Stomach smooth muscle (tissue), 2 donors: ENCODE measurements at regions not wholly inside any gene's neighbourhood (a gene's known extent, or its start where the extent isn't known, plus 50 kb on each side); places are given as distances from the start of the nearest gene placed in this dataset.
"Not testable (repeated sequence)": the region's sequence is repeated elsewhere in the genome, so short reads cannot be mapped to it uniquely, and the experiment has no call there.

ENCODE experiments used
- H3K27ac ChIP-seq: one replicate; pipeline ENCODE4 v1.7.0; 2013; ENCODE audit warnings: mild to moderate bottlenecking, low read length, inconsistent platforms
- H3K27me3 ChIP-seq, 2 donors: one replicate each; pipeline ENCODE4 v1.7.0; 2013; ENCODE audit warnings: low read length in 2 of 2; ENCODE audit not compliant: insufficient read depth in 2 of 2, control insufficient read depth in 1 of 2
- H3K36me3 ChIP-seq, 2 donors: one replicate each; pipeline ENCODE4 v1.7.0; 2013; ENCODE audit warnings: low read length in 2 of 2; ENCODE audit not compliant: control insufficient read depth in 2 of 2, insufficient read depth in 2 of 2
- H3K4me1 ChIP-seq: one replicate; pipeline ENCODE4 v1.7.0; 2013; ENCODE audit warnings: low read length; ENCODE audit not compliant: control insufficient read depth, insufficient read depth
- H3K4me3 ChIP-seq, 2 donors: one replicate each; pipeline ENCODE4 v1.7.0; 2013; ENCODE audit warnings: low read length in 2 of 2
- H3K9ac ChIP-seq, 2 donors: one replicate each; pipeline ENCODE4 v1.7.0; 2013; ENCODE audit warnings: low read length in 2 of 2, mild to moderate bottlenecking in 1 of 2
- H3K9me3 ChIP-seq, 2 donors: one replicate each; pipeline ENCODE4 v1.7.0; 2013; ENCODE audit warnings: low read length in 2 of 2; ENCODE audit not compliant: control insufficient read depth in 2 of 2
- donor health status: healthy.
- donor health status: Pancreatic carcinoma.

DNA sequence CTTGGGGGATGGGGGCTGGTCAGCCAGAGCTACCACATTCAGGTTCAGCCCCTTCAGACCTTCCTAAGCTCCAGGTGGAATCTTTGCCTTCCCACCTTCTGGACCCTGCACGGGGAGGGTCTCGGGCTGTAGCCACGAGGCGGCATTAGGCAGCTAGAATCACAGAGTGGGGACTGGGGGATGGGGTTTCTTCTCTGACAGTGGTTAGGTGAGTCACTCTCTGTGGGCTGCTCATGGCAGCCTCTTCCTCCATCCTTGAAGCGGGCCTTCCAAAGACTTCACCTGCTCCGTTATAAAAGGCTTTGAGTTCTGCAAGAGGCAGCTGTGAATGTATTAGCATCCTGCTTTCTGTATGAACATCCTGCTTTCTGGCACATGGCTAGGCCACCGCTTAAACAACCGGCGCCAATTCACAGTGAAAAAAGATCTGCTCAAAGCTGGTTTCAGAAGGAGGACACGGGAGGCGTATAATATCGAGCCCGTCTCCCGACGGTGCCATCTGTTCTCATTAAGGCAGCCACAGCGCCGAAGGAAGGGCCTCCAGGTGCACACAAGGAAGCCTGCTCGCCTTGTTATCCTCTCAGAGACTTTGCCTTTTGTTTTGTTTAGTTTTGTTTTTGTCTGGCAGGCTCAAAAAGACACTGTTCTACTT, 74.3 kb upstream of the IGFBP7 start:
- H3K27ac ChIP-seq, result no peak overlapping the region
- no peaks in the 10 kb centered on the region for H3K4me1 ChIP-seq

DNA sequence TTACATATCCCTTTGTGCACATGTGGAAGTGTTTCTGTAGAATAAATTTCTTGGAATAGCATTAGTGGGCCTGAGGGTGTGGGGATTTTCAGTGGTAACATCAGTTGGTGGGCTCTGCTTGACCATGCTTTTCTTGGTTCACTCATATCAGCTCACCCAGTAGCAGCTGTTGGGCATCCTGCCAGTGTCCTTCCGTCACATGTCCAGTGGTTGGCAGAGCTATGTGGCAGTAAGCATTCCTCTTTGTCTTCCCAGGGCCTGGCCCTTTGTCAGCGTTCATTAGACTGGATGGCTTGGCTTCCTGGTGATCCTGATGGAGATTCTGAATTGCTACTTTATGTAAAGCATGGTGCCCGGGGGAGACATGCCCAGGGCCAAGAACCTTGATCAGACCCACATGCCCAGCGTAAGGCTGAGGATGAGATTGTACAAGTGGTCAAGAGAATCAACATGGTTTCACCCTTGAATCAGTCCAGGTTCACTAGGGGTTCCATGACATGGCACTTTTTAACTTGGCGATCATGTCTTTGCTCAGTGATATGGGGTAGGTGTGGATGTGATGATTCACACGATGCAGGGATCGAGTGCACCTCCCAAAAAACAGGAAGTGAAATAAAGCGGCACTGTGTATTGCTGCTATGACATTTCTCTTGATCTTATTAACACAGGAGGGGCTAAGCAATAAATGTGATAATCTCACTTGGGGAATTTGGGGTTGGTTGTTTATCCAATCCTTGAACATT, 72.1 kb upstream of the IGFBP7 start:
- Histone ChIP-seq H3K4me3 (no peak overlapping the region), H3K4me1 (no peaks in the 10 kb centered on the region), H3K9me3 (no peaks in the 10 kb centered on the region), H3K27me3 (no peaks in the 10 kb centered on the region), H3K9ac (no peak overlapping the region), H3K36me3 (no peaks in the 10 kb centered on the region), H3K27ac (no peak overlapping the region)

More for the DNA sequence above, 74.3 kb upstream of the IGFBP7 start:
- Histone ChIP-seq H3K36me3 (no peaks in the 10 kb centered on the region), H3K9me3 (no peaks in the 10 kb centered on the region), H3K27me3 (no peaks in the 10 kb centered on the region), H3K4me3 (no peak overlapping the region), H3K9ac (no peak overlapping the region)

DNA sequence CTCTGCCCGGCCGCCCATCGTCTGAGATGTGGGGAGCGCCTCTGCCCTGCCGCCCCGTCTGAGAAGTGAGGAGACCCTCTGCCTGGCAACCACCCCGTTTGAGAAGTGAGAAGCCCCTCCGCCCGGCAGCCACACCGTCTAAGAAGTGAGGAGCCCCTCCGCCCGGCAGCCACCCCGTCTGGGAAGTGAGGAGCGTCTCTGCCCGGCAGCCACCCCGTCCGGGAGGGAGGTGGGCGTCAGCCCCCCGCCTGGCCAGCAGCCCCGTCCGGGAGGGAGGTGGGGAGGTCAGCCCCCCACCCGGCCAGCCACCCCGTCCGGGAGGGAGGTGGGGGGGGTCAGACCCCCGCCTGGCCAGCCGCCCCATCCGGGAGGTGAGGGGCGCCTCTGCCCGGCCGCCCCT, 63.0 kb upstream of the IGFBP7 start:
- not testable (repeated sequence) for H3K4me1 ChIP-seq, H3K9ac ChIP-seq, H3K27ac ChIP-seq, H3K9me3 ChIP-seq, H3K27me3 ChIP-seq, H3K36me3 ChIP-seq, H3K4me3 ChIP-seq

DNA sequence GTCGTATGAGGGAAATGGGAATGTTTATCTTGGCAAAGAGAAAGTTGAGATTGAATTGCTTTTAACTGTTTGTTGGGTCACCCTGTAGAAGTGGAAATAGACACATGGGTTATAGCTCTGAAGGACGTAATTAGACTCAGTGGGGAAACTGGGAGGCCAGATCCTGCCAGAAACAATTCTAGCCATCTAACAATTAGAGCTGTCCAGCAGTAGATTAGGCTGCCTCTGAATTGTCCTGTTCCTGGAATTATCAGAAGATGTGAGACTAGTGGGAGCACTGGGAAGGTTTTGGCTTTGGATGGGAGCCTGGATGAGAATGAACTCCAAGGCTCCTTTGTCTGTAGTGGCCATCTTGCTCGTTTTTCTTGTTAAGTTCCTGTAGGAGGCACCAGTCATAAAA, 61.9 kb upstream of the IGFBP7 start:
- no peaks in the 10 kb centered on the region for H3K9me3 ChIP-seq
- no peaks in the 10 kb centered on the region for H3K4me1 ChIP-seq
- no peaks in the 10 kb centered on the region for H3K27me3 ChIP-seq
- H3K27ac ChIP-seq, result no peak overlapping the region
- H3K36me3 ChIP-seq, result no peaks in the 10 kb centered on the region
- H3K9ac ChIP-seq, result no peak overlapping the region
- H3K4me3 ChIP-seq, result no peak overlapping the region

DNA sequence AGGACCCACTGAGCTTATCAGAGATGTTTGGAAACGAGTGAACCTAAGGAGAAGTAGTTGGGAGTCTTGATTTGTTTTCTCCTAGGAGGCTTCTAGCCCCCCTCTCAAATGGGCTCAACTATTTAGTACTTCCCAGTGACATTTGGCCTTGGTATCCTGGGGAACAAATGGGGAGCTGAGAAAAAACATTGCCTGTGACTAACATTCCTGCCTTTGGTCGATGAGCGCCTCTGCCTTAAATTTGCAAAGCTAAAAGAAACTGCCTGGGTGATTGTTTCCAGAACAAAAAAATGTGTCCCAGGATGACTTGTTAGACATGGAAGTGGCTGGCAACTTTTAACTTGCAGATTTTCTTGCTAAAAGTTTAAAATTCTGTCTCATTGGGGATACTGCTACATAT, 58.8 kb upstream of the IGFBP7 start:
- Histone ChIP-seq H3K27me3 (no peaks in the 10 kb centered on the region), H3K4me3 (no peak overlapping the region), H3K4me1 (peaks cover 4% of the 10 kb centered on the region), H3K36me3 (no peaks in the 10 kb centered on the region), H3K9me3 (no peaks in the 10 kb centered on the region), H3K27ac (no peak overlapping the region), H3K9ac (no peak overlapping the region)

DNA sequence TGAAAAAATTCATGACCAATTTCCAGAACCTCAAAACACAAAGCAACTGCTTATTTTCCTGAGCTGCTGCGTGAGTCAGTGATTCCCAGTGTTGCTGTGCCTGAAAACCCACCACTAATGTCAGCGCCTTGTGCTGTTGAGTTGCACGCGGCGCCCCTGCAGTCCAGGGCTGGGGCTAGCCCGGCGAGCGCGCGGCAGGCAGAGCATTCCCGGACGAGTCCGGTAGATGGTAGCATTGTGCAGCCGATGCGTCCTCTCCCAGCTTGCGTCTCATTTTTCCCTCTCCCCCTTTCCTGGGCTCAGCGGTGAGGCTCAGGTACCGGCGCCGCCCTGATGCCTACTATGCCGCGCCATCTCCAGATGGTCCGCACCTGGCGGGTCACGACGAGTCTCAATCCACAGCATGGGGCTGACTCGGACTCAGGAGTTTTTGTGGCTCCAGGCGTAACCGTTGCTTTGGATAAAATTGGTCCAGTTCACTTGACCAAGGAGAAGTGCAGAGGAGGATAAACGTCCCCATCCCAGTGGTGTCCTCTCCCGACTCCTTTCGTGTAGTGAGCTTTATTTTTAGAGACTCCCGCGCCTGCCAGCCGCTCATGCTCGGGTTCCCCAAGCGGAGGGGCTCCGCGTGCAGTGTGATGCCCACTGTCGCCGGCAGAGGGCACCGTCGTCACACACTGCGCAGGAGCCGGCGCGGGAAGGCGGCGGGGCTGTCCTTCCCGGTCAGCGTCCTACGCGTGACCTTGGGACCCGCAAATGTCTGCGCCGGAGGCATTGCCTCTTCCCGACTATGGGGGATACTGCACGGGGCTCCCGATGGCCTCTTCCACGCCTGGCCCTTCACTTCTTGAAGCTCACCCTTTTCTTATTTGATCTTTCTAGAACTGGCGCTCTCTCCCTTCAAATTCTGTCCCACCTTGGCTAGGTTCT, 53.6 kb upstream of the IGFBP7 start:
- H3K9ac ChIP-seq, result peak overlapping the region; percentile 69 to 86
- H3K9me3 ChIP-seq, result no peaks in the 10 kb centered on the region
- H3K4me3 ChIP-seq, result peak overlapping the region; percentile 93 to 98
- no peaks in the 10 kb centered on the region for H3K36me3 ChIP-seq
- peaks cover 7% of the 10 kb centered on the region for H3K4me1 ChIP-seq
- H3K27ac ChIP-seq, result peak overlapping the region; percentile 18
- no peaks in the 10 kb centered on the region for H3K27me3 ChIP-seq

DNA sequence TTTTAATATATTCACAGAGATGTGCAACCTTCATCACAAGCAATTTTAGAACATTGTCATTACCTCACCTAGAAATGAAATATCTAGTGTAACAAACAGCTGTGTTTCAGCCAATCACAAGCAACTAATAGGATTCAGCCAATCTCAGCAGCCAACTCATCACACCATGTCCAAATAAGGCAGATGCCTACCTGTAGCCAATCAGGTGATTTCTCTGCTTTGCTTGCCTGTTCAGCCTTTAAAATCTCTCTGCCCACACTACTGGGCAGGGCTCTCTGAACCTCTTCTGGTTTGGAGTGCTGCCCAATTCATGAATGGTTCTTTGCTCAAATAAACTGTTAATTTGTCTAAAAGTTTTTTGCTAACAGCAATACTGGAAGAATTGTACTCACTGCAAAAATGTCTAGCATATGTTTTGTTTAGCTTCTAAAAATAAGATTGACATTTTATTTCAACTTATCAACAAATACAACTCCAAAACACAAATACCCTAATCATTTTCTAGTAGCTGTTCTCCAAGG, 52.4 kb upstream of the IGFBP7 start:
- Histone ChIP-seq H3K27me3 (no peaks in the 10 kb centered on the region), H3K9ac (no peak overlapping the region), H3K9me3 (no peaks in the 10 kb centered on the region), H3K4me3 (no peak overlapping the region), H3K36me3 (no peaks in the 10 kb centered on the region), H3K4me1 (peaks cover 7% of the 10 kb centered on the region), H3K27ac (no peak overlapping the region)
